ENCODE measurements at regions not wholly inside any gene's neighbourhood (a gene's known extent, or its start where the extent isn't known, plus 50 kb on each side); places are given as distances from the start of the nearest gene placed in this dataset.

- Histone ChIP-seq H3K4me1 (no peaks in the 10 kb centered on the region), H3K36me3 (no peaks in the 10 kb centered on the region), H3K27ac (no peak overlapping the region), H3K9me3 (no peaks in the 10 kb centered on the region), H3K27me3 (peaks cover 0 to 7% (median 0%) of the 10 kb centered on the region in 9 donors), H3K4me3 (no peak overlapping the region)
- ATAC-seq (peak in 1 of 4 donors; percentile 30), DNase-seq (no peak)
- intact Hi-C loops (cut with DNase I): no loop called here
- WGBS, 4 donors: 63 to 81% (median 75%) methylated on average over 6 of the region's 6 CpGs
- no peak for TF ChIP-seq POLR2A (IDR thresholded peaks at IDR 0.05)
- no peak for TF ChIP-seq CTCF (IDR thresholded peaks at IDR 0.05)
These were observed 67.6 kb upstream of the ZNF536 start for GRCh38 chr19:30304540-30304939.

GRCh38 chr19:30305346-30306060, 66.7 kb upstream of the ZNF536 start:
- Histone ChIP-seq H3K4me3 (no peak overlapping the region), H3K36me3 (no peaks in the 10 kb centered on the region), H3K27ac (no peak overlapping the region), H3K9me3 (no peaks in the 10 kb centered on the region), H3K27me3 (peaks cover 0 to 7% (median 0%) of the 10 kb centered on the region in 9 donors), H3K4me1 (no peaks in the 10 kb centered on the region)
- WGBS, 4 donors: 75 to 83% (median 78%) methylated on average over 9 of the region's 9 CpGs
- no peak for ATAC-seq
- intact Hi-C loops (cut with DNase I): no loop called here
- DNase-seq: no peak
- no peak for TF ChIP-seq CTCF (IDR thresholded peaks at IDR 0.05)
- TF ChIP-seq POLR2A (IDR thresholded peaks at IDR 0.05): no peak

- H3K27ac ChIP-seq: no peak overlapping the region
- intact Hi-C loops (cut with DNase I): no loop called here
- H3K9me3 ChIP-seq: no peaks in the 10 kb centered on the region
- DNase-seq: no peak
- 70 to 74% (median 73%) methylated on average over 13 of the region's 13 CpGs for WGBS, 4 donors
- H3K27me3 ChIP-seq: no peaks in the 10 kb centered on the region
- ATAC-seq: no peak
- no peaks in the 10 kb centered on the region for H3K4me1 ChIP-seq
- no peak for TF ChIP-seq CTCF (IDR thresholded peaks at IDR 0.05)
- no peak for TF ChIP-seq POLR2A (IDR thresholded peaks at IDR 0.05)
- no peaks in the 10 kb centered on the region for H3K36me3 ChIP-seq
- H3K4me3 ChIP-seq: no peak overlapping the region
These were observed 64.8 kb upstream of the ZNF536 start for GRCh38 chr19:30307191-30307974.

GRCh38 chr19:30309176-30309575, 63.0 kb upstream of the ZNF536 start:
- ATAC-seq (no peak), DNase-seq (no peak)
- Histone ChIP-seq H3K36me3 (no peaks in the 10 kb centered on the region), H3K9me3 (no peaks in the 10 kb centered on the region), H3K4me1 (no peaks in the 10 kb centered on the region), H3K27me3 (peaks cover 0 to under 1% (median 0%) of the 10 kb centered on the region in 9 donors), H3K27ac (no peak overlapping the region), H3K4me3 (no peak overlapping the region)
- intact Hi-C loops (cut with DNase I): no loop called here
- WGBS, 4 donors: 68 to 80% (median 68%) methylated on average over 6 of the region's 6 CpGs
- no peak for TF ChIP-seq POLR2A (IDR thresholded peaks at IDR 0.05)
- no peak for TF ChIP-seq CTCF (IDR thresholded peaks at IDR 0.05)

Data from heart left ventricle (tissue), 16 donors.